NCI-H524 (cell line): ENCODE measurements at regions not wholly inside any gene's neighbourhood (a gene's known extent, or its start where the extent isn't known, plus 50 kb on each side); places are given as distances from the start of the nearest gene placed in this dataset.
"Not testable (repeated sequence)": the region's sequence is repeated elsewhere in the genome, so short reads cannot be mapped to it uniquely, and the experiment has no call there.

ENCODE experiments used
- DNase-seq, 2 experiments: peaks; one replicate each; lab custom pipeline; 2025; lab: John Stamatoyannopoulos, UW

DNA sequence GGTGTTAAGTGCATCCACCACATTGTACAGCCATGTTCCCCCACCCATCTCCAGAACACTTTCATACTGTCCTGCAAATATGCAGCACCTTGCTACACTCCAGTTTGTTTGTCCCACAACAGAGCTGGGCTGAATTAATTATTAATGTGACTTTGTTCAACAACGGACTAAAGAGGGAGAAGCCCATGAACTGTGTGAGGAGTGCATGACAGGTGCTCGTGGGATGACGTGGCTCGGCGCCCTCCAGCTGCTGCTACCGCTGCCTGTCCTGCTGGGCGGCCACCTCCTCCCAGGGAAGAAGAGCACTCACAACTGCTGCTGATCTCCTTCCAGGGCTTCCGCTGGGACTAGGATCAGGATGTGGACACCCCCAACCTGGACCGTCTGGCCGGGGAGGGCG lies 111.2 kb upstream of the DEFB108B start:
- DNase-seq: not testable (repeated sequence)

DNA sequence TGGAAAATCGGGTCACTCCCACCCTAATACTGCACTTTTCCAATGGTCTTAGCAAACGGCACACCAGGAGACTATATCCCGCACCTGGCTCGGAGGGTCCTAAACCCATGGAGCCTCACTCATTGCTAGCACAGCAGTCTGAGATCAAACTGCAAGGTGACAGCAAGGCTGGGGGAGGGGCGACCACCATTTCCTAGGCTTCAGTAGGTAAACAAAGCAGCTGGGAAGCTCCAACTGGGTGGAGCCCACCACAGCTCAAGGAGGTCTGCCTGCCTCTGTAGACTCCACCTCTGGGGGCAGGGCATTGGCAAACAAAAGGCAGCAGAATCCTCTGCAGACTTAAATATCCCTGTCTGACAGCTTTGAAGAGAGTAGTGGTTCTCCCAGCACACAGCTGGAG lies 109.0 kb upstream of the DEFB108B start:
- not testable (repeated sequence) for DNase-seq

DNA sequence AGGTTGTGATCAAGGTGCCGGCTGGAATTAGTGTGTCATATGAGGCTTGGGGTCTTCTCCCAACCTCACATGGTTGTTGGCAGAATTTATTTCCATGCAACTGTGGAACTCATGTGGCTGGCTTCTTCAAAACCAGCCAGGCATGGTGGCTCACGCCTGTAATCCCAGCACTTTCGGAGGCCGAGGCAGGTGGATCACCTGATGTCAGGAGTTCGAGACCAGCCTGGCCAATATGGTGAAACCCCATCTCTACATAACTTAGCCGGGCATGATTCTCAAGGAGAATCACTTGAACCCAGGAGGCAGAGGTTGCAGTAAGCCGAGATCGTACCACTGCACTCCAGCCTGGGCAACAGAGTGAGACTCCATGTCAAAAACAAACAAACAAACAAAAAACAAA lies 102.3 kb upstream of the DEFB108B start:
- not testable (repeated sequence) for DNase-seq

DNA sequence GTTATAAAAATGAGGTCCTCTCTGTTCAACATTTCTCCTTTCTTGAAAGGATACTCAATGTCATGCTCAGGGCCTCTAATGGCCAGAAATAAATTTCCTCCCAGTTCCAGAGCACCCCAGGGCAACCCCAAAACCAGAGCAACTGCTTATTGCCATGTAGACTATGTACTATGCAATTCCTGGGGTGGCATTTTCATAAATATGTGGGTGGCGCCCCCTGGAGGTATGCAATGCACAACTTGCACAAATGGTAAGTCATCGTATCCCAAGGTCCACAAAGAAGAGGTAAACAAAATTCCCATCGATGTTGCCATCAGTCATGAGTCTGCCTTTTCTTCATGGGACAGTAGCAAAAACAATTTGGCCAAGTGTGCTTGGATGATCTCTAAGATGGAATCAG lies 98.6 kb upstream of the DEFB108B start:
- DNase-seq: not testable (repeated sequence)

DNA sequence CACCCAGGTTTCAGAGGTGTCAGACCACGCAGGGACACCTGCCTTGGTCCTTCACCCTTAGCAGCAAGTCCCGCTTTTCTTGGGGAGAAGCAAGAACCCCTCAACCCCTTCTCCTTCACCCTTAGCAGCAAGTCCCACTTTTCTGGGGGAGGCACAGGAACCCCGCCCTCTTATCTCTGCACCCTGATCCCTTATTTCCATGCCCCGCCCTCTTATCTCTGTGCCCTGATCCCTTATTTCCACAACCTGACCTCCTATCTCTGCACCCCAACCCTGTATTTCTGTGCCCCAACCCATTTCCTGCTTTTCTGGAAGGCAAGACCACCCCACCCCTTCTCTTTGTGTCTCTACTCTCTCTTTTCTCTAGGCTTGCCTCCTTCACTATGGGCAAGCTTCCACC lies 94.7 kb upstream of the DEFB108B start:
- not testable (repeated sequence) for DNase-seq

DNA sequence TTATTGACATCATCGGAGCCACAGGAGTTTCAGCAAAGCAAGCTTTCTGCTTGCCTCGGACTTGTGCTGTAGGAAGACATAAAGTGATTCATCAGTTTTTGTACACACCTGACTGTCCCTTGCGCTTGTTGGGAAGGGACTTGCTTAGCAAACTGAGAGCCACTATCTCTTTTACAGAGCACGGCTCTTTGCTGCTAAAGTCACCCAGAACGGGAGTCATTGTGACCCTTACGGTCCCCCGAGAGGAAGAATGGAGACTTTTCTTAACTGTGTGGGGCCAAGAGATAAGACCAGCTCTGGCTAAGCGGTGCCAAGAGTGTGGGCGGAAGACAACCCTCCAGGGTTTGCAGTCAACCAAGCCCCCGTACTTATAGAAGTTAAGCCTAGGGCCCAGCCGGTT lies 89.6 kb upstream of the DEFB108B start:
- DNase-seq: not testable (repeated sequence)

DNA sequence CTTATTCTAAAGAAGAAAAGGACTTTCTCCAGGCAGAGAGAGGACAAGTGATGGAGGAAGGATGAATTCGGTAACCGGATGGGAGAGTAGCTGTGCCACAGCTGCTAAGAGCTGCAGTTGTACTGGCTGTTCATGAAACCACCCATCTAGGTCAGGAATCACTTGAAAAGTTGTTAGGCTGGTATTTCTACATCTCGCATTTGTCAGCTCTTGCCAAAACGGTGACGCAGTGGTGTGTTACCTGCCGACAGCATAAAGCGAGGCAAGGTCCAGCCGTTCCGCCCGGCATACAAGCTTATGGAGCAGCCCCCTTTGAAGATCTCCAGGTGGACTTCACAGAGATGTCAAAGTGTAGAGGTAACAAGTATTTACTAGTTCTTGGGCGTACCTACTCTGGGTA lies 87.3 kb upstream of the DEFB108B start:
- not testable (repeated sequence) for DNase-seq

DNA sequence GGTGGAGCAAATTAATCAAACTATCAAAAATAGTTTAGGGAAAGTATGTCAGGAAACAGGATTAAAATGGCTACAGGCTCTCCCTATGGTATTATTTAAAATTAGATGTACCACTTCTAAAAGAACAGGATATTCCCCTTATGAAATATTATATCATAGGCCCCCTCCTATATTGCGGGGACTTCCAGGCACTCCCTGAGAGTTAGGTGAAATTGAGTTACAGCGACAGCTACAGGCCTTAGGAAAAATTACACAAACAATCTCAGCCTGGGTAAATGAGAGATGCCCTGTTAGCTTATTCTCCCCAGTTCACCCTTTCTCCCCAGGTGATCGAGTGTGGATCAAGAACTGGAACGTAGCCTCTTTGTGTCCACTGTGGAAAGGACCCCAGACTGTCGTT lies 86.7 kb upstream of the DEFB108B start:
- DNase-seq: not testable (repeated sequence)

DNA sequence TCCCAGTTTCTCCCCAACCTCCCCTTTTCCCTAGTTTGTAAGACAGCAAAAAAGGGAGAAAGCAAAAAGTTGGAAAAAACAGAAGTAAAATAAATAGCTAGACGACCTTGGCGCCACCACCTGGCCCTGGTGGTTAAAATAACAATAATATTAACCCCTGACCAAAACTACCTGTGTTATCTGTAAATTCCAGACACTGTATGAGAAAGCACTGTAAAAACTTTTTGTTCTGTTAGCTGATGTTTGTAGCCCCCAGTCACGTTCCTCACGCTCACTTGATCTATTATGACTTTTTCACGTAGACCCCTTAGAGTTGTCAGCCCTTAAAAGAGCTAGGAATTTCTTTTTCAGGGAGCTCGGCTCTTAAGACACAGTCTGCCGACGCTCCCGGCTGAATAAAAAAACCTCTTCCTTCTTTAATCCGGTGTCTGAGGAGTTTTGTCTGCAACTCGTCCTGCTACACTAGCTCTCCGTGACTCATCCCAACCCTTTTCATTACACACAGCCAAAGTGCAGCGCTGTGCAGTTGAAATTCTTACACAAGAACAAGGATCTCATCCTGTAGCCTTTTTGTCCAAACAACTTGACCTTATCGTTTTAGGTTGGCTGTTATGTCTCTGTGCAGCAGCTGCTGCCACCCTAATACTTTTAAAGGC lies 83.9 kb upstream of the DEFB108B start:
- not testable (repeated sequence) for DNase-seq

DNA sequence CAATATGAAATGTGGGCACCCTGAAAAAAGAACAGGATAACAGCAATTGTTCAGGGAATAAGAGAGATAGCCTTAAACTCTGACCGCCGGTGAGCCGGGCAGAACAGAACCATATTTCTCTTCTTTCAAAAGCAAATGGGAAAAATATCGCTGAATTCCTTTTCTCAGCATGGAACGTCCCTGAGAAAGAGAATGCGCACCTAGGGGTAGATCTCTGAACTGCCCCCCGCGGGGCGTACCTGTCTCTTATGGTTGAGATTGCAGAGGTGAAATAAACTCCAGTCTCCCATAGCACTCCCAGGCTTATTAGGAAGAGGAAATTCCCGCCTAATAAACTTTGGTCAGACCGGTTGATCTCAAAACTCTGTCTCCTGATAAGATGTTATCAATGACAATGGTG lies 82.1 kb upstream of the DEFB108B start:
- DNase-seq: not testable (repeated sequence)

DNA sequence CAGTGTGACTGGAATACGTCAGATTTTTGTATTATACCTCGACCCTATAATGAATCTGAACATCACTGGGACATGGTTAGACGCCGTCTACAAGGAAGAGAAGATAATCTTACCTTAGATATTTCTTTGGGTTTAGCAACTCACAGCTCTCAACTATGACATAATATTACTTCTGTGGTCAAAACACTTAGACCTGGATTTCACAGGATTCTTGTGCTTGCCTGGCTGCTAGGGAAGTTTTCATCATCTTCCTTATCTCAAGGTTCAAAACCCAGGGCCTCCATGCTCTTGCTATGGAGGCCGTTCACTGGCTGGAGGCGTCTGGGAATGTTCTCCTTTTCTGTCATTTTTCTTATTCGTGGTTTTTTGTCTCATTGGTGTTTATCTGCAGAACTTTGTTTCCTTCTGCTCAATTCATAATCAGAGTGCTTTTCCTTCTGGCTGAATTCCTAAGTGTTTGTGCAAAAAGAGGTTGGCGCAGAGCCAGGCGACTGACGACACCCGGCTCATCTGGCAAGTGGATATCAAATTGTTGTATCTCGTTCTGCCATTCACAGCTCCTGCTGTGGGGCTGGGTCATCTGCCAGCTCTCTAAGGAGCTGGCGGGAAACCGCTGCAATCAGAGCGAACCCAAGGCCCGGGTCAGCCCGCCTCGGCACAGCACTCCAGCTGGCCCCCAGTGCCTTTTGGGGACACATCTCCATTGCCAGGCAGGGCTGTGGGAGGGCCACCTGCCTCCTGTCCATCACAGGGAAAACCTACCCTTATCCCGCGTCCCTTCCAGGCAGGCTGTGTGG lies 68.1 kb upstream of the DEFB108B start:
- peak in 1 of 2 experiments; percentile 39 for DNase-seq

DNA sequence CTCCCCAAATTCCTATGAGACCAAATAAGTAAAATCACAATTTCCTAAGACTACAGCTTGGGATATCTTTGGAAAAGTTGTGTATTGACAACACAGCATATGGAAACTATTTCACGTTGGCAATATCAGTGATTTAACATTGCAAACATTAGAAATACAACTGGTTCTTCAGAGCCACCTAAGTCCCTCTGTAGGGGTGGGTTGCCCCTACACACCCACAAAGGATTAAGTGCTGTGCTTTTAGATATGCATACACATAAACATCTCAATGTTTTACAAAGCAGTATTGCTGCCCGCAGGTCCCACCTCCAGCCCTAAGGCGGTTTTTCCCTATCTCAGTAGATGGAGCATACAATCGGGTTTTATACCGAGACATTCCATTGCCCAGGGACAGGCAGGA lies 66.0 kb upstream of the DEFB108B start:
- DNase-seq: not testable (repeated sequence)

DNA sequence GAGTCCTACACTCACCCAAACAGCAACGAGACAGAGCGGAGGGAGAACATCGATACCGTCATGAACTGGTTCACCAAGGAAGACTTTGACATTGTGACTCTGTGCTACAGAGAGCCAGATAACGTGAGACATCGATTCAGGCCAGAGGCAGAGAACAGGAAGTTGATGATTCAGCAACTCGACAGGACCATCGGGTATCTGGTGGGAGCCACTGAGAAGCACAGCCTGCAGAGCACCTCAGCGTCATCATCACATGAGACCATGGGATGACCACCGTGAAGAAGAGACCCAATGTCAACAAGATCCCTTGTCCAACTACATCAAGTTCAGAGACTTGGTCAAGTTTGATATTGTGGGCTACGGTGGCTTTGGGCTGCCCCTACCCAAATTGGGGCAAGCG lies 60.8 kb upstream of the DEFB108B start:
- not testable (repeated sequence) for DNase-seq

DNA sequence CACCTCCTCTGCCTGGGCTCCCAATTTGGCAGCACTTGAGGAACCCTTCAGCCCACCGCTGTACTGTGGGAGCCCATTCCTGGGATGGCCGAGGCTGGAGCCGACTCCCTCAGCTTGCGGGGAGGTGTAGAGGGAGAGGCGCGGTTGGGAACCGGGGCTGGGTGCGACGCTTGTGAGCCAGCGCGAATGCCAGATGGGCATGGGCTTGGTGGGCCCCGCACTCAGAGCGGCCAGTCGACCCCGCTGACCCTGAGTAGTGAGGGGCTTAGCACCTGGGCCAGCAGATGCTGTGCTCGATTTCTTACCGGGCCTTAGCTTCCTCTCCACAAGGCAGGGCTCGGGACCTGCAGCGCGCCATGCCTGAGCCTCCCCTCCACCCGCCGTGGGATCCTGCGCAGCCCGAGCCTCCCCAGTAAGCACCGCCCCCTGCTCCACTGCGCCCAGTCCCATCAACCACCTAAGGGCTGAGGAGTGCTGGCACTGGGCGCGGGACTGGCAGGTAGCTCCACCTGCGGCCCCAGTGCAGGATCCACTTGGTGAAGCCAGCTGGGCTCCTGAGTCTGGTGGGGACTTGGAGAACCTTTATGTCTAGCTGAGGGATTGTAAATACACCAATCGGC lies 58.3 kb upstream of the DEFB108B start:
- no peak for DNase-seq

DNA sequence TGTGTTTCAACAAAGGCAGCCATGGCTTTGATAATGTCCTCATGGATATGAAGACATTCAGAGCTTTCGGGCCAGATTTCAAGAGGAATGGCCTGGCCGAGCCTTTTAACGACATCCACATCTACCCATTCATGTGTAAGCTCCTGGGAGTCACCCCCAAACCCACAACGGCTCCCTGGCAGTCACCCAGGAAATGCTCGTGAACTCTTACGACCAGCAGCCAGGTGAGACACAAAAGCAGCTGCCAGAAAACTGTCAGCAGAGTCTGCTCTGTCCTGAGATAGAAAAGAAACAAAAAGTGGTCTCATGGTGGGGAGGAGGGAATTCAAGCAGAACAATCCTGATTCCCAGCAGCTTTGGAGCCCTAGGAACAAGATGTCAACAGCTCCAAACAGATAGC lies 52.9 kb upstream of the DEFB108B start:
- DNase-seq: not testable (repeated sequence)

DNA sequence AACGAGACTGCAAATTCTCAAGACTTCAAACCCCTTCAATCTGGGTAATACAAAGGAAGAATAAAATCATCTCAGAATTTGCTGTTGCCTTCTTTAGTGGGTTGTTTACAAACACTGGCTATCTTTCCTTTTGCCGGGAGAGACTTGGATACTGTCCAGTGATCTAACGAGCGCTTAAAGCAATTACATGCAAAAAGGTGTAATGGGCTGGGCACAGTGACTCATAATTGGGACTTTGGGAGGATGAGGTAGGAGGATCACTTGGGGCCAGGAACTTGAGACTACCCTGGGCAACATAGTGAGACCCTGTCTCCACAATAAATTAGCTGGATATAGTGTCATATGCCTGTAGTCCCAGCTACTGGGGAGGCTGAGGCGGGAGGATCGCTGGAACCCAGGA lies 52.2 kb upstream of the DEFB108B start:
- not testable (repeated sequence) for DNase-seq

DNA sequence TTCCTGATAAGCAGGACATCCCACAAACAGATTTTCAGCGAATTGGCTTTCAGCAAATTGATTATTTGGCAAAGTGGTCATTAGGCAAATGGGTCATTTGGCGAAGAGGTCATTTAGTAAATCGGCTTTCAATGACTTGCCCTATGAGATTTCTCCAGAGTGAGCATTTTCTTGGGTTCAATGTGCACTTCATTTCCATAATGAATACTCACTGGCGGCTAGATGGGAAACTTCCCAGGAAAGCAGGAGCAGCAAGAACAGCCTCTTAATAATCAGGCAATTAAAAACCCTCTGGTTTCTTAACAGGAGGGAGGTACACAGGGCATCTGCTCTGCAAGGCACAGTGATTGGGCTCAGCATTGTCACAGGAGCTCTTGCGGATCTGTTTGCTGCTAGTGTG lies 51.5 kb upstream of the DEFB108B start:
- DNase-seq: peak in 1 of 2 experiments; percentile 13

DNA sequence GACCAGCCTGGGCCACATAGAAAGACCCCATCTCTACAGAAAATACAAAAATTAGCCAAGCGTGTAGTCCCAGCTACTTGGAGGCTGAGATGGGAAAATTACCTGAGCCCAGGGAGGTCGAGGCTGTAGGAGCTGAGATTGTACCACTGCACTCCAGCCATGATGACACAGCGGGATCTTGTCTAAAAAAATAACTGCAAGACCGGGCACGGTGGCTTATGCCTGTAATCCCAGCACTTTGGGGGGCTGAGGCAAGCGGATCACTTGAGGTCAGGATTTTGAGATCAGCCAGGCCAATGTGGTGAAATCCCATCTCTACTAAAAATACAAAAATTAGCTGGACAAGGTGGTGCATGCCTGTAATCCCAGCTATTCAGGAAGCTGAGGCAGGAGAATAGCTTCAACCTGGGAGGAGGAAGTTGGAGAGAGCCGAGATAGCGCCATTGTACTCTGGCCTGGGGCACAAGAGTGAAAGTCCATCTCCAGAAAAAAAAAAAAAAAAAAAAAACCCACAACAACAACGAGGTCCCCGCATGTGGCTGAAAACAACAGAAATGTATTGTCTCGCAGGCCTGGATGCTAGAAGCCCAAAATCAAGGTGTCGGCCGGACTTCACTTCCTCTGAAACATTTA lies 50.7 kb upstream of the DEFB108B start:
- not testable (repeated sequence) for DNase-seq

DNA sequence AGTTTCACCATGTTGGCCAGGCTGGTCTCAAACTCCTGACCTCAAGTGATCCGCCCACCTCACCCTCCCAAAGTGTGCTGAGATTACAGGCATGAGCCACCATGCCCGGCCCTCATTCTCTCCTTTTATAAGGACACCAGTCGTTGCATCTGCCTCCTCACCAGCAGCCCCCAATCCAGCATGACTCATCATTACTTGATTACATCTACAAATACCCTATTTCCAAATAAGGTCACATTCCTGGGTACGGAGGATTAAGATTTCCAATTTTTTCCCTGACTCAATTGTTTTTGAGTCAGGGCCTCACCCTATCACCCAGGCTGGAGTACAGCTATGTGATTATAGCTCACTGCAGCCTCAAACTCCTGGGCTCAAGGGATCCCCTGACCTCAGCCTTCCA lies 49.8 kb upstream of the DEFB108B start:
- not testable (repeated sequence) for DNase-seq
